Parathyroid adenoma (tissue), 2 donors: ENCODE measurements at regions not wholly inside any gene's neighbourhood (a gene's known extent, or its start where the extent isn't known, plus 50 kb on each side); places are given as distances from the start of the nearest gene placed in this dataset.

Source experiments
- H2AFZ ChIP-seq: fragments of 300-600 bp; sonication (generic); one replicate; pipeline ENCODE4 v1.7.0; 2017; ENCODE audit warnings: antibody characterized with exemption, mild to moderate bottlenecking
- H3K27ac ChIP-seq: fragments of 300-600 bp; sonication (generic); one replicate; pipeline ENCODE4 v1.7.0; 2017
- H3K27me3 ChIP-seq: fragments of 300-600 bp; sonication (generic); one replicate; pipeline ENCODE4 v1.7.0; 2017; ENCODE audit warnings: low read length; ENCODE audit not compliant: control insufficient read depth, insufficient read depth
- H3K36me3 ChIP-seq: fragments of 300-600 bp; sonication (generic); one replicate; pipeline ENCODE4 v1.7.0; 2017; ENCODE audit warnings: low read length; ENCODE audit not compliant: control insufficient read depth, insufficient read depth
- H3K4me1 ChIP-seq: fragments of 300-600 bp; sonication (generic); one replicate; pipeline ENCODE4 v1.7.0; 2017; ENCODE audit warnings: control low read depth
- H3K4me2 ChIP-seq: fragments of 300-600 bp; sonication (generic); one replicate; pipeline ENCODE4 v1.7.0; 2017; ENCODE audit warnings: low read length
- H3K4me3 ChIP-seq: fragments of 300-600 bp; sonication (generic); one replicate; pipeline ENCODE4 v1.7.0; 2017; ENCODE audit warnings: low read depth, low read length
- H3K79me2 ChIP-seq: fragments of 300-600 bp; sonication (generic); one replicate; pipeline ENCODE4 v1.7.0; 2017; ENCODE audit warnings: control low read depth
- H3K9ac ChIP-seq: fragments of 300-600 bp; sonication (generic); one replicate; pipeline ENCODE4 v1.7.0; 2017; ENCODE audit warnings: mild to moderate bottlenecking
- H3K9me3 ChIP-seq: fragments of 300-600 bp; sonication (generic); one replicate; pipeline ENCODE4 v1.7.0; 2017; ENCODE audit warnings: low read length; ENCODE audit not compliant: control insufficient read depth
- CTCF ChIP-seq: fragments of 300-600 bp; sonication (generic); IDR thresholded peaks from one replicate; pipeline ENCODE4 v1.7.0; 2017; ENCODE audit warnings: antibody characterized with exemption, mild to moderate bottlenecking
- donor health status: primary hyperparathyroidism.

GRCh38 chr5:104599726-104600125 is 1037.1 kb upstream of the NUDT12 start:
- no peaks in the 10 kb centered on the region for H3K27me3 ChIP-seq
- no peak overlapping the region for H3K9ac ChIP-seq
- H3K79me2 ChIP-seq = no peaks in the 10 kb centered on the region
- no peaks in the 10 kb centered on the region for H3K4me1 ChIP-seq
- no peak for TF ChIP-seq CTCF
- no peak overlapping the region for H2AFZ ChIP-seq
- H3K27ac ChIP-seq = no peak overlapping the region
- H3K4me2 ChIP-seq = no peak overlapping the region
- H3K36me3 ChIP-seq = no peaks in the 10 kb centered on the region
- H3K9me3 ChIP-seq = no peaks in the 10 kb centered on the region
- no peak overlapping the region for H3K4me3 ChIP-seq

- no peak overlapping the region for H3K9ac ChIP-seq
- no peak overlapping the region for H3K27ac ChIP-seq
- H3K36me3 ChIP-seq = no peaks in the 10 kb centered on the region
- no peaks in the 10 kb centered on the region for H3K9me3 ChIP-seq
- H3K4me3 ChIP-seq = no peak overlapping the region
- H3K27me3 ChIP-seq = no peaks in the 10 kb centered on the region
- H3K79me2 ChIP-seq = no peaks in the 10 kb centered on the region
- no peaks in the 10 kb centered on the region for H3K4me1 ChIP-seq
- no peak for TF ChIP-seq CTCF
- H2AFZ ChIP-seq = no peak overlapping the region
- no peak overlapping the region for H3K4me2 ChIP-seq
These were observed 1035.7 kb upstream of the NUDT12 start for GRCh38 chr5:104598285-104598684.

- TF ChIP-seq CTCF = no peak
- Histone ChIP-seq H3K9me3 (no peaks in the 10 kb centered on the region), H3K36me3 (no peaks in the 10 kb centered on the region)
These were observed 1032.3 kb upstream of the NUDT12 start for GRCh38 chr5:104594850-104595249.

GRCh38 chr5:104576677-104577076 is 1014.1 kb upstream of the NUDT12 start:
- Histone ChIP-seq H3K27ac (no peak overlapping the region), H3K9me3 (no peaks in the 10 kb centered on the region), H3K36me3 (no peaks in the 10 kb centered on the region), H3K4me2 (no peak overlapping the region), H3K4me3 (no peak overlapping the region), H3K27me3 (no peaks in the 10 kb centered on the region), H3K9ac (no peak overlapping the region), H2AFZ (no peak overlapping the region), H3K4me1 (no peaks in the 10 kb centered on the region), H3K79me2 (no peaks in the 10 kb centered on the region)
- no peak for TF ChIP-seq CTCF

More at GRCh38 chr5:104594850-104595249, 1032.3 kb upstream of the NUDT12 start:
- Histone ChIP-seq H3K27ac (no peak overlapping the region), H3K4me1 (no peaks in the 10 kb centered on the region), H3K4me3 (no peak overlapping the region), H3K4me2 (no peak overlapping the region), H3K9ac (no peak overlapping the region), H2AFZ (no peak overlapping the region), H3K79me2 (no peaks in the 10 kb centered on the region), H3K27me3 (no peaks in the 10 kb centered on the region)

GRCh38 chr5:104573949-104574709 is 1011.5 kb upstream of the NUDT12 start:
- Histone ChIP-seq H3K27ac (no peak overlapping the region), H3K4me2 (no peak overlapping the region), H3K9ac (no peak overlapping the region), H3K36me3 (no peaks in the 10 kb centered on the region), H3K27me3 (no peaks in the 10 kb centered on the region), H3K4me1 (peaks cover 6% of the 10 kb centered on the region), H2AFZ (no peak overlapping the region), H3K9me3 (no peaks in the 10 kb centered on the region), H3K79me2 (no peaks in the 10 kb centered on the region), H3K4me3 (no peak overlapping the region)
- no peak for TF ChIP-seq CTCF
